ENCODE measurements at regions not wholly inside any gene's neighbourhood (a gene's known extent, or its start where the extent isn't known, plus 50 kb on each side); places are given as distances from the start of the nearest gene placed in this dataset.
A peak's percentile ranks its signal among the peaks of the same experiment; 100 is the strongest.
"Not testable (repeated sequence)": the region's sequence is repeated elsewhere in the genome, so short reads cannot be mapped to it uniquely, and the experiment has no call there.

- peak; percentile 66 for ATAC-seq
- DNase-seq, result peak in 2 of 4 donors; percentile 61
- intact Hi-C loops (cut with DNase I), result no loop called here
Observed at GRCh38 chr4:83197555-83198235, 83.2 kb upstream of the PLAC8 start.

GRCh38 chr4:83196921-83197320 is 82.4 kb upstream of the PLAC8 start:
- no peak overlapping the region for H3K27ac ChIP-seq
- DNase-seq (no peak), ATAC-seq (no peak)
- H3K9me3 ChIP-seq, result no peaks in the 10 kb centered on the region
- peaks cover 0 to 17% of the 10 kb centered on the region in 2 donors for H3K4me1 ChIP-seq
- intact Hi-C loops (cut with DNase I), result no loop called here
- no peaks in the 10 kb centered on the region for H3K27me3 ChIP-seq
- no peak overlapping the region for H3K4me3 ChIP-seq
- no peaks in the 10 kb centered on the region for H3K36me3 ChIP-seq
- TF ChIP-seq CTCF (IDR thresholded peaks at IDR 0.05), result no peak

More at GRCh38 chr4:83197555-83198235, 83.2 kb upstream of the PLAC8 start:
- no peaks in the 10 kb centered on the region for H3K9me3 ChIP-seq
- no peaks in the 10 kb centered on the region for H3K36me3 ChIP-seq
- H3K27ac ChIP-seq, result peak overlapping the region in 1 of 2 donors; percentile 90
- H3K27me3 ChIP-seq, result no peaks in the 10 kb centered on the region
- peaks cover 0 to 17% of the 10 kb centered on the region in 2 donors for H3K4me1 ChIP-seq
- no peak for TF ChIP-seq CTCF (IDR thresholded peaks at IDR 0.05)
- H3K4me3 ChIP-seq, result no peak overlapping the region

GRCh38 chr4:83195269-83195668 is 80.7 kb upstream of the PLAC8 start:
- H3K4me1 ChIP-seq, result peaks cover 0 to 17% of the 10 kb centered on the region in 2 donors
- H3K9me3 ChIP-seq, result no peaks in the 10 kb centered on the region
- DNase-seq (no peak), ATAC-seq (no peak)
- H3K4me3 ChIP-seq, result no peak overlapping the region
- no peaks in the 10 kb centered on the region for H3K36me3 ChIP-seq
- H3K27ac ChIP-seq, result peak overlapping the region in 1 of 2 donors; percentile 38
- H3K27me3 ChIP-seq, result no peaks in the 10 kb centered on the region
- no peak for TF ChIP-seq CTCF (IDR thresholded peaks at IDR 0.05)
- intact Hi-C loops (cut with DNase I), result no loop called here

- H3K27ac ChIP-seq, result peak overlapping the region in 1 of 2 donors; percentile 38
Observed at GRCh38 chr4:83194588-83194987, 80.1 kb upstream of the PLAC8 start.

GRCh38 chr4:83192634-83193033 is 78.1 kb upstream of the PLAC8 start:
- Histone ChIP-seq H3K4me1 (peaks cover 0 to 10% of the 10 kb centered on the region in 2 donors), H3K36me3 (no peaks in the 10 kb centered on the region), H3K27me3 (no peaks in the 10 kb centered on the region), H3K27ac (no peak overlapping the region), H3K9me3 (no peaks in the 10 kb centered on the region), H3K4me3 (no peak overlapping the region)
- DNase-seq (no peak), ATAC-seq (no peak)
- TF ChIP-seq CTCF (IDR thresholded peaks at IDR 0.05), result no peak
- intact Hi-C loops (cut with DNase I), result no loop called here

More at GRCh38 chr4:83194588-83194987, 80.1 kb upstream of the PLAC8 start:
- intact Hi-C loops (cut with DNase I); ATAC-seq; H3K4me3 ChIP-seq; H3K27me3 ChIP-seq; H3K36me3 ChIP-seq; H3K9me3 ChIP-seq: not testable (repeated sequence)
- peaks cover 0 to 17% of the 10 kb centered on the region in 2 donors for H3K4me1 ChIP-seq
- DNase-seq, result peak in 2 of 4 donors; percentile 46 to 68

GRCh38 chr4:83191026-83191425 is 76.5 kb upstream of the PLAC8 start:
- Histone ChIP-seq H3K36me3 (no peaks in the 10 kb centered on the region), H3K27ac (no peak overlapping the region), H3K27me3 (no peaks in the 10 kb centered on the region), H3K4me1 (peaks cover 0 to 4% of the 10 kb centered on the region in 2 donors), H3K4me3 (no peak overlapping the region), H3K9me3 (no peaks in the 10 kb centered on the region)
- TF ChIP-seq CTCF (IDR thresholded peaks at IDR 0.05), result no peak
- DNase-seq, result no peak
- no peak for ATAC-seq
- intact Hi-C loops (cut with DNase I), result no loop called here

All from left lung (tissue), 4 donors.